ENCODE measurements at regions not wholly inside any gene's neighbourhood (a gene's known extent, or its start where the extent isn't known, plus 50 kb on each side); places are given as distances from the start of the nearest gene placed in this dataset.

- POLR2A ChIA-PET: no interaction called here
- no peaks in the 10 kb centered on the region for H3K4me1 Mint-ChIP-seq
- H4K20me1 ChIP-seq (ENCODE audit: control insufficient read depth, insufficient read depth, low read length, poor library complexity, severe bottlenecking): no peaks in the 10 kb centered on the region
- DNase-seq: no peak
- H3K36me3 ChIP-seq (replicated peaks in 1 of 2; ENCODE audit: control extremely low read depth in 1 of 2, control insufficient read depth in 1 of 2, extremely low read depth in 1 of 2, insufficient read depth in 2 of 2, low read length in 1 of 2): no peaks in the 10 kb centered on the region
- no peak overlapping the region for H3K4me3 ChIP-seq (ENCODE audit: control extremely low read depth in 1 of 5, extremely low read depth in 1 of 5, insufficient read depth in 1 of 5, low read depth in 2 of 5, low read length in 4 of 5)
- TF ChIP-seq CTCF (IDR thresholded peaks at IDR 0.05) (no peak), EZH2 (IDR thresholded peaks at IDR 0.05; ENCODE audit: borderline replicate concordance, insufficient read depth, low read depth, low read length, poor library complexity, severe bottlenecking) (no peak)
- peaks cover under 1% of the 10 kb centered on the region for H3K9me3 Mint-ChIP-seq (ENCODE audit: insufficient read depth)
- H3K9me3 ChIP-seq (ENCODE audit: control extremely low read depth in 1 of 3, control insufficient read depth in 2 of 3, insufficient read depth in 1 of 3, low read length in 2 of 3): peaks cover 1 to 5% (median 4%) of the 10 kb centered on the region in 3 donors
- no peaks in the 10 kb centered on the region for H3K4me1 ChIP-seq (ENCODE audit: control insufficient read depth in 2 of 2, insufficient read depth in 2 of 2, low read length in 2 of 2)
- 83% methylated on average over 2 of the region's 4 CpGs for WGBS (ENCODE audit: insufficient coverage)
- no peak overlapping the region for H3K27ac Mint-ChIP-seq
- no peak overlapping the region for H3K9ac ChIP-seq (ENCODE audit: low read length)
- CTCF ChIA-PET: no interaction called here
- H3K79me2 ChIP-seq (ENCODE audit: control insufficient read depth, insufficient read depth, low read length): no peaks in the 10 kb centered on the region
- no peak overlapping the region for H3K27ac ChIP-seq (ENCODE audit: low read length in 2 of 2)
- no peaks in the 10 kb centered on the region for H3K27me3 Mint-ChIP-seq
- intact Hi-C loops (cut with micrococcal nuclease): no loop called here
- peaks cover 0 to 3% (median 0%) of the 10 kb centered on the region in 4 experiments for H3K27me3 ChIP-seq (replicated peaks in 1 of 4; ENCODE audit: control extremely low read depth in 1 of 4, control insufficient read depth in 3 of 4, insufficient read depth in 4 of 4, low read length in 3 of 4)
- H3K4me2 ChIP-seq (replicated peaks; ENCODE audit: low read depth, low read length, poor library complexity, severe bottlenecking): no peak overlapping the region
- no peak for ATAC-seq (ENCODE audit: low read depth)
- H3K4me3 Mint-ChIP-seq: no peak overlapping the region
- no peak overlapping the region for H2AFZ ChIP-seq (ENCODE audit: insufficient read depth, low read depth, low read length, poor library complexity, severe bottlenecking)
These were observed 286.9 kb downstream of the RFC3 start for GRCh38 chr13:34104853-34105252.

GRCh38 chr13:34107806-34108205 lies 289.9 kb downstream of the RFC3 start:
- peaks cover 0 to 5% (median 4%) of the 10 kb centered on the region in 3 donors for H3K9me3 ChIP-seq (ENCODE audit: control extremely low read depth in 1 of 3, control insufficient read depth in 2 of 3, insufficient read depth in 1 of 3, low read length in 2 of 3)
- H3K4me1 ChIP-seq (ENCODE audit: control insufficient read depth in 2 of 2, insufficient read depth in 2 of 2, low read length in 2 of 2): no peaks in the 10 kb centered on the region
- H3K4me3 Mint-ChIP-seq: no peak overlapping the region
- H3K36me3 ChIP-seq (replicated peaks in 1 of 2; ENCODE audit: control extremely low read depth in 1 of 2, control insufficient read depth in 1 of 2, extremely low read depth in 1 of 2, insufficient read depth in 2 of 2, low read length in 1 of 2): no peaks in the 10 kb centered on the region
- no peaks in the 10 kb centered on the region for H3K27me3 Mint-ChIP-seq
- H3K4me3 ChIP-seq (ENCODE audit: control extremely low read depth in 1 of 5, extremely low read depth in 1 of 5, insufficient read depth in 1 of 5, low read depth in 2 of 5, low read length in 4 of 5): no peak overlapping the region
- H3K4me2 ChIP-seq (replicated peaks; ENCODE audit: low read depth, low read length, poor library complexity, severe bottlenecking): no peak overlapping the region
- H3K79me2 ChIP-seq (ENCODE audit: control insufficient read depth, insufficient read depth, low read length): no peaks in the 10 kb centered on the region
- H3K9me3 Mint-ChIP-seq (ENCODE audit: insufficient read depth): peaks cover 2% of the 10 kb centered on the region
- no peak overlapping the region for H3K27ac Mint-ChIP-seq
- ATAC-seq (ENCODE audit: low read depth) (no peak), DNase-seq (no peak)
- peaks cover 0 to 3% (median 0%) of the 10 kb centered on the region in 4 experiments for H3K27me3 ChIP-seq (replicated peaks in 1 of 4; ENCODE audit: control extremely low read depth in 1 of 4, control insufficient read depth in 3 of 4, insufficient read depth in 4 of 4, low read length in 3 of 4)
- intact Hi-C loops (cut with micrococcal nuclease): no loop called here
- H4K20me1 ChIP-seq (ENCODE audit: control insufficient read depth, insufficient read depth, low read length, poor library complexity, severe bottlenecking): no peaks in the 10 kb centered on the region
- H3K27ac ChIP-seq (ENCODE audit: low read length in 2 of 2): no peak overlapping the region
- ChIA-PET CTCF (no interaction called here), POLR2A (no interaction called here)
- 100% methylated on average over 1 of the region's 1 CpG for WGBS (ENCODE audit: insufficient coverage)
- H2AFZ ChIP-seq (ENCODE audit: insufficient read depth, low read depth, low read length, poor library complexity, severe bottlenecking): no peak overlapping the region
- TF ChIP-seq CTCF (IDR thresholded peaks at IDR 0.05): no peak
- no peak for TF ChIP-seq EZH2 (IDR thresholded peaks at IDR 0.05; ENCODE audit: borderline replicate concordance, insufficient read depth, low read depth, low read length, poor library complexity, severe bottlenecking)
- no peaks in the 10 kb centered on the region for H3K4me1 Mint-ChIP-seq
- H3K9ac ChIP-seq (ENCODE audit: low read length): no peak overlapping the region
